ENCODE measurements at regions not wholly inside any gene's neighbourhood (a gene's known extent, or its start where the extent isn't known, plus 50 kb on each side); places are given as distances from the start of the nearest gene placed in this dataset.
A peak's percentile ranks its signal among the peaks of the same experiment; 100 is the strongest.

GRCh38 chr17:70525961-70526360 is 356.6 kb downstream of the KCNJ2 start:
- DNase-seq: no peak

- no peak for DNase-seq
Measured at GRCh38 chr17:70527364-70527888, 358.1 kb downstream of the KCNJ2 start.

- no peak for DNase-seq
Measured at GRCh38 chr17:70533427-70533826, 364.1 kb downstream of the KCNJ2 start.

- DNase-seq: no peak
Measured at GRCh38 chr17:70535986-70536385, 366.7 kb downstream of the KCNJ2 start.

GRCh38 chr17:70539132-70539924 is 370.0 kb downstream of the KCNJ2 start:
- no peak for DNase-seq

- DNase-seq: no peak
Measured at GRCh38 chr17:70542876-70543275, 373.5 kb downstream of the KCNJ2 start.

GRCh38 chr17:70544317-70544716 is 375.0 kb downstream of the KCNJ2 start:
- DNase-seq: no peak

- peak in 2 of 14 donors; percentile 1 to 24 for DNase-seq
Measured at GRCh38 chr17:70552230-70552981, 383.1 kb downstream of the KCNJ2 start.

GRCh38 chr17:70552982-70553334 is 383.6 kb downstream of the KCNJ2 start:
- DNase-seq: no peak

GRCh38 chr17:70555723-70556122 is 386.4 kb downstream of the KCNJ2 start:
- DNase-seq: no peak

GRCh38 chr17:70558821-70559220 is 389.5 kb downstream of the KCNJ2 start:
- DNase-seq: no peak

GRCh38 chr17:70560471-70560870 is 391.1 kb downstream of the KCNJ2 start:
- DNase-seq: no peak

- DNase-seq: no peak
Measured at GRCh38 chr17:70562137-70562536, 392.8 kb downstream of the KCNJ2 start.

- no peak for DNase-seq
Measured at GRCh38 chr17:70563281-70563820, 394.0 kb downstream of the KCNJ2 start.

- DNase-seq: no peak
Measured at GRCh38 chr17:70564006-70564620, 394.8 kb downstream of the KCNJ2 start.

- no peak for DNase-seq
Measured at GRCh38 chr17:70569128-70569527, 399.8 kb downstream of the KCNJ2 start.

- no peak for DNase-seq
Measured at GRCh38 chr17:70577456-70577855, 408.1 kb downstream of the KCNJ2 start.

GRCh38 chr17:70581459-70581858 is 412.1 kb downstream of the KCNJ2 start:
- DNase-seq: no peak

- no peak for DNase-seq
Measured at GRCh38 chr17:70582777-70583176, 413.4 kb downstream of the KCNJ2 start.

- no peak for DNase-seq
Measured at GRCh38 chr17:70584255-70584654, 414.9 kb downstream of the KCNJ2 start.

GRCh38 chr17:70588003-70588402 is 418.7 kb downstream of the KCNJ2 start:
- DNase-seq: no peak

GRCh38 chr17:70597774-70598173 is 428.4 kb downstream of the KCNJ2 start:
- DNase-seq: no peak

GRCh38 chr17:70599198-70599597 is 429.9 kb downstream of the KCNJ2 start:
- DNase-seq: no peak

Data from C1 segment of cervical spinal cord (tissue), 14 donors.